Thymus (tissue), 11 donors: ENCODE measurements at regions not wholly inside any gene's neighbourhood (a gene's known extent, or its start where the extent isn't known, plus 50 kb on each side); places are given as distances from the start of the nearest gene placed in this dataset.

ENCODE experiments used
- DNase-seq, 9 donors: peaks; one replicate each; pipeline ENCODE4 v3.0.0-alpha.2; 2013; ENCODE audit warnings: low spot score in 9 of 9, low read depth in 6 of 9, missing footprints in 1 of 9
- H3K27ac ChIP-seq, 2 donors: one replicate each; pipeline ENCODE4 v1.5.1; 2013; ENCODE audit warnings: control low read depth in 1 of 2, low read depth in 1 of 2, low read length in 1 of 2, mild to moderate bottlenecking in 1 of 2, moderate library complexity in 1 of 2
- H3K27me3 ChIP-seq, 2 donors: one replicate each; pipeline ENCODE4 v1.5.1; 2013; ENCODE audit warnings: low read length in 1 of 2; ENCODE audit not compliant: control insufficient read depth in 2 of 2, insufficient read depth in 1 of 2
- H3K36me3 ChIP-seq, 2 donors: one replicate each; pipeline ENCODE4 v1.5.1; 2013; ENCODE audit warnings: low read length in 1 of 2, mild to moderate bottlenecking in 1 of 2, moderate library complexity in 1 of 2; ENCODE audit not compliant: control insufficient read depth in 2 of 2, insufficient read depth in 2 of 2
- H3K4me1 ChIP-seq, 2 donors: one replicate each; pipeline ENCODE4 v1.5.1; 2013; ENCODE audit warnings: low read length in 2 of 2; ENCODE audit not compliant: control insufficient read depth in 2 of 2, insufficient read depth in 2 of 2
- H3K4me3 ChIP-seq, 2 donors: one replicate each; pipeline ENCODE4 v1.5.1; 2013; ENCODE audit warnings: low read length in 2 of 2, control low read depth in 1 of 2, mild to moderate bottlenecking in 1 of 2
- H3K9me3 ChIP-seq, 2 donors: one replicate each; pipeline ENCODE4 v1.5.1; 2013; ENCODE audit warnings: low read length in 1 of 2, mild to moderate bottlenecking in 1 of 2; ENCODE audit not compliant: control insufficient read depth in 2 of 2, insufficient read depth in 1 of 2
- WGBS: extraction: QIAGEN DNeasy Blood & Tissue Kit; methylation state at CpG from one replicate; pipeline ENCODE4 v1.1.7; 2013; 5-methylcytosine and 5-hydroxymethylcytosine counted together
- donor health status: healthy.

DNA sequence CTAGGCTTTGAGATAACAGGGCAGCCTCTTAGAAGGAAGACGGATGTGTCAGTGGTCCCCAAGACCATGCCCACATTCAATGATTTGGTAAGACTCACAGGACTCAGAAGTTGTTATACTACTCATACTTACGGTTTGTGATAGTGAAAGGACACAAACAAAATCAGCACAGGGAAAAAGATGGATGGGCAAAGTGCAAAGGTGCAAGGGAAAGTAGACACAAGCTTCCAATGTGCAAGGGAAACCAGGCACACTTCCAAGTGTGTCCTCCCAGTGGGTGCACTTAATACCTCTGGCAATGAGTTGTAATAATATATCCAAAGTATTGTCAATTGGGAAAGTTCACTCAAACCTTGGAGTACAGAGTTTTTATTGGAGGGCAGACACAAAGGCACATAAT lies 53.8 kb upstream of the VCX start:
- no peak overlapping the region for H3K4me3 ChIP-seq
- no peaks in the 10 kb centered on the region for H3K36me3 ChIP-seq
- 92% methylated on average over 2 of the region's 2 CpGs for WGBS
- no peaks in the 10 kb centered on the region for H3K9me3 ChIP-seq
- H3K27me3 ChIP-seq, result no peaks in the 10 kb centered on the region
- no peak overlapping the region for H3K27ac ChIP-seq
- no peak for DNase-seq
- no peaks in the 10 kb centered on the region for H3K4me1 ChIP-seq

DNA sequence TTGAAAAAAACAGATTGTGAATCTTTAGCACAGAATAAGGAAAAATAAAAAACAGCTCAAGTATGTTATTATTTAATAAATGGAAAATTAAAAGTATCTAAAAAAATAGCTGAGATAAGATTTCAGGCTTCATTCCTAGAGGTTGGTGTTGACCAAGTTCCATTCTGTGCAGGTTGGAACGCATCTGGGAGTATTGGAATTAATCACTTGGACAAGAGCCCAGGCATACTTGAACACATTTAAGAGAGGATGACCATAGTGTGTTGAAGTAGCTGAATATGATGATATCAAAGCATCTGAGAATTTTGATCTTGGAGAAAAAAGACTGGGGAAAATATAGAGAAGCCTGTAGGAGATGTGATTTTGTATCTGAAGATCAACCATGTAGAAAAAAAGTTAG lies 54.6 kb upstream of the VCX start:
- Histone ChIP-seq H3K4me3 (no peak overlapping the region), H3K9me3 (no peaks in the 10 kb centered on the region), H3K4me1 (no peaks in the 10 kb centered on the region), H3K36me3 (no peaks in the 10 kb centered on the region), H3K27ac (no peak overlapping the region), H3K27me3 (no peaks in the 10 kb centered on the region)
- no peak for DNase-seq
- WGBS, result 88% methylated on average over 1 of the region's 1 CpG

- Histone ChIP-seq H3K36me3 (no peaks in the 10 kb centered on the region), H3K27me3 (no peaks in the 10 kb centered on the region), H3K4me1 (no peaks in the 10 kb centered on the region), H3K9me3 (no peaks in the 10 kb centered on the region), H3K27ac (no peak overlapping the region), H3K4me3 (no peak overlapping the region)
- 64% methylated on average over 4 of the region's 4 CpGs for WGBS
- DNase-seq, result no peak
Observed at GRCh38 chrX:7787714-7788113, 55.3 kb upstream of the VCX start.

GRCh38 chrX:7784580-7784979 lies 58.4 kb upstream of the VCX start:
- DNase-seq, result no peak
- 98% methylated on average over 1 of the region's 1 CpG for WGBS

DNA sequence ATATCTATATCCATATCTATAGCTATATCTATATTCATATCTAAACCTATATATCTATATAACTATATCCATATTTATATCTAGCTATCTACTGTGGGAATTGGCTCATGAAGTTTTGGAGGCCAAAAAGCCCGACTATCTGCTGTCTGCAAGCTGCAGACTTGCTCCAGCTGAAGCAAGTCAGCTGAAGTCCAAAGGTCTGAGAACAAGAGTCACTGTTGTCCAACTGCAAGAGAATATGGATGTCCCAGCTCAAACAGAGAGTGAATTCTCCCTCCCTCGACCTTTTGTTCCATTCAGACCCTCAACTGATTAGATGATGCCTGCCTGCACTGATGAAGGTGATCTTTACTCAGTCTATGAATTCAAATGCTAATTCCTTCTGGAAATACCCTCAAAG lies 63.3 kb upstream of the VCX start:
- no peak for DNase-seq
- H3K9me3 ChIP-seq, result no peaks in the 10 kb centered on the region
- H3K27me3 ChIP-seq, result no peaks in the 10 kb centered on the region
- no peak overlapping the region for H3K4me3 ChIP-seq
- 67% methylated on average over 2 of the region's 2 CpGs for WGBS
- H3K4me1 ChIP-seq, result no peaks in the 10 kb centered on the region
- no peak overlapping the region for H3K27ac ChIP-seq
- no peaks in the 10 kb centered on the region for H3K36me3 ChIP-seq

More at GRCh38 chrX:7784580-7784979, 58.4 kb upstream of the VCX start:
- Histone ChIP-seq H3K36me3 (no peaks in the 10 kb centered on the region), H3K4me1 (no peaks in the 10 kb centered on the region), H3K27me3 (no peaks in the 10 kb centered on the region), H3K27ac (no peak overlapping the region), H3K4me3 (no peak overlapping the region), H3K9me3 (no peaks in the 10 kb centered on the region)

DNA sequence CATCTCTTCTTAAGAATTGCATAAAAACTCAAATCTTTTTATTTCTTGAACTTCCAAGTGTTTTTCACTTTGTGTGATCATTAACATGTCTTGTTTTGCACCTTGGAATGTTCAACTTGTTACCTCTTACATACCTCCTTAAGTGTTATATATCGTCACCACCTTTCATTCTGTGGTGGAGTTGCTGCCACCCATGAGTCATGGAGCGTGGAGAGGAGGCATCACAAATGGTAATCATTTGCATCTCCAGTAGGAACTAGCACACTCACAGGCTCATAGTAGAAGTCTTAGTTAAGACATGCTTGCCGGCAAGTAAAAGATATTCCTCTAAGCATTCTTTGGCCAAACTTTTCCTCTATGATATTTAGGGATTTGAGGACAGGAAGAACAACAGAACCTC lies 67.0 kb upstream of the VCX start:
- Histone ChIP-seq H3K27me3 (no peaks in the 10 kb centered on the region), H3K27ac (no peak overlapping the region), H3K4me1 (no peaks in the 10 kb centered on the region), H3K36me3 (no peaks in the 10 kb centered on the region), H3K9me3 (no peaks in the 10 kb centered on the region), H3K4me3 (no peak overlapping the region)
- no peak for DNase-seq
- WGBS, result 92% methylated on average over 3 of the region's 3 CpGs

- no peak for DNase-seq
- 91% methylated on average over 7 of the region's 7 CpGs for WGBS
Observed at GRCh38 chrX:7771788-7772438, 71.1 kb upstream of the VCX start.

DNA sequence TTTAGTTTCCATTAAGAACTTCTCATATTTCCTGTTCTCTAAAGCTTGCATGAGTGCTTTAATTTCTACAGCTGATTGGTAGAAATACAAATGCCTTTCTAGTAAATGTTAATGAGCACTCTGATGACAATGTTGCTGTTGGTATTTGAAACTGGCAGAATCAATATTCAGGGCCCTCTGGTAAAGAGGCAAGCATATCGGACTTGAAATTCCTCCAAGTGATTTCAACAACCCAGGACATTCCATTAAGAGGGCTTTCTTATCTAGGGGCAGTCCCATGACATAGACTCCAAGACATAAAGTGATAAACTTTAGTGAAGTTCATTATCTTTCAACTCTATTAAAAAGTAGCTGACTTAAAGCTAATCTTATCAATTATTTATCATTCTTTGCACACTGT lies 83.1 kb upstream of the VCX start:
- no peaks in the 10 kb centered on the region for H3K9me3 ChIP-seq
- 93% methylated on average over 1 of the region's 1 CpG for WGBS
- DNase-seq, result no peak

More at GRCh38 chrX:7771788-7772438, 71.1 kb upstream of the VCX start:
- no peaks in the 10 kb centered on the region for H3K4me1 ChIP-seq
- no peak overlapping the region for H3K27ac ChIP-seq
- no peaks in the 10 kb centered on the region for H3K36me3 ChIP-seq
- no peak overlapping the region for H3K4me3 ChIP-seq
- H3K27me3 ChIP-seq, result no peaks in the 10 kb centered on the region
- H3K9me3 ChIP-seq, result no peaks in the 10 kb centered on the region

GRCh38 chrX:7746856-7747255 lies 96.1 kb upstream of the VCX start:
- Histone ChIP-seq H3K27ac (no peak overlapping the region), H3K4me1 (no peaks in the 10 kb centered on the region), H3K27me3 (no peaks in the 10 kb centered on the region), H3K36me3 (no peaks in the 10 kb centered on the region), H3K4me3 (no peak overlapping the region), H3K9me3 (no peaks in the 10 kb centered on the region)
- WGBS, result 84% methylated on average over 5 of the region's 5 CpGs
- no peak for DNase-seq

More for the DNA sequence above, 83.1 kb upstream of the VCX start:
- no peaks in the 10 kb centered on the region for H3K4me1 ChIP-seq
- no peaks in the 10 kb centered on the region for H3K36me3 ChIP-seq
- H3K4me3 ChIP-seq, result no peak overlapping the region
- H3K27ac ChIP-seq, result no peak overlapping the region
- no peaks in the 10 kb centered on the region for H3K27me3 ChIP-seq

DNA sequence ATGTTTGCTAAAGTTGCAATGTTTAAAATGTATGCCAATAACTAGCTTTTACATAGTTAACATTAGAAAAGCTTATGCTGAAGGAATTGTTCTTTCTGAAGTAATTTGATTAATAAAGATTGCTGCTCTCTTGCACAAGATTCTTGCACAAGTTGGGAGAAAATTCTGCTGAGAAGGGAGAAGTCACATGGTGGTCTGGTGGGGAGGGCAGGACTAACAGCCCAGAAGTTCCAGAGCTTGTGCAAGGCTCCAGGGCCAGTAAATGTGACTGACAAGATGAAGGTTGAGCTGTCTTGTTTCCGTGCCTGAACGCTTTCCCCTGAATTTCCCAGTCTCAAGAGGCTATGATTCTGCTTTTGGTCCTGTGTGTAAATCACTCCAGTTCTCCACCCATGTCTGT lies 112.9 kb upstream of the VCX start:
- Histone ChIP-seq H3K4me1 (no peaks in the 10 kb centered on the region), H3K9me3 (no peaks in the 10 kb centered on the region), H3K4me3 (no peak overlapping the region), H3K27me3 (no peaks in the 10 kb centered on the region), H3K27ac (no peak overlapping the region), H3K36me3 (no peaks in the 10 kb centered on the region)
- WGBS, result 82% methylated on average over 2 of the region's 2 CpGs
- no peak for DNase-seq
